Ecto neural progenitor cell (in vitro differentiated cells): ENCODE measurements at regions not wholly inside any gene's neighbourhood (a gene's known extent, or its start where the extent isn't known, plus 50 kb on each side); places are given as distances from the start of the nearest gene placed in this dataset.
"Not testable (repeated sequence)": the region's sequence is repeated elsewhere in the genome, so short reads cannot be mapped to it uniquely, and the experiment has no call there.

Experiments
- DNase-seq: peaks from one replicate; pipeline ENCODE4 v3.0.0-alpha.2; 2018; ENCODE audit warnings: low spot score

- no peak for DNase-seq
Measured at GRCh38 chr10:105643660-105644059, 1002.6 kb downstream of the SORCS3 start.

- DNase-seq: no peak
Measured at GRCh38 chr10:105634281-105634680, 993.2 kb downstream of the SORCS3 start.

GRCh38 chr10:105615715-105616365 lies 974.8 kb downstream of the SORCS3 start:
- no peak for DNase-seq

GRCh38 chr10:105611244-105611798 lies 970.2 kb downstream of the SORCS3 start:
- no peak for DNase-seq

- DNase-seq: no peak
Measured at GRCh38 chr10:105609451-105609850, 968.4 kb downstream of the SORCS3 start.

- no peak for DNase-seq
Measured at GRCh38 chr10:105605918-105606317, 964.8 kb downstream of the SORCS3 start.

- no peak for DNase-seq
Measured at GRCh38 chr10:105605104-105605503, 964.0 kb downstream of the SORCS3 start.

GRCh38 chr10:105598207-105598606 lies 957.1 kb downstream of the SORCS3 start:
- DNase-seq: no peak

GRCh38 chr10:105597312-105597711 lies 956.2 kb downstream of the SORCS3 start:
- DNase-seq: no peak

- DNase-seq: no peak
Measured at GRCh38 chr10:105596749-105597148, 955.7 kb downstream of the SORCS3 start.

GRCh38 chr10:105594296-105594695 lies 953.2 kb downstream of the SORCS3 start:
- DNase-seq: no peak

- DNase-seq: no peak
Measured at GRCh38 chr10:105592468-105592867, 951.4 kb downstream of the SORCS3 start.

GRCh38 chr10:105586451-105587098 lies 945.5 kb downstream of the SORCS3 start:
- DNase-seq: no peak

- DNase-seq: no peak
Measured at GRCh38 chr10:105585753-105586152, 944.7 kb downstream of the SORCS3 start.

- DNase-seq: no peak
Measured at GRCh38 chr10:105585171-105585570, 944.1 kb downstream of the SORCS3 start.

- DNase-seq: no peak
Measured at GRCh38 chr10:105579112-105579511, 938.0 kb downstream of the SORCS3 start.

GRCh38 chr10:105577865-105578607 lies 936.9 kb downstream of the SORCS3 start:
- DNase-seq: no peak

- DNase-seq: no peak
Measured at GRCh38 chr10:105559333-105560097, 918.4 kb downstream of the SORCS3 start.

GRCh38 chr10:105550453-105550852 lies 909.4 kb downstream of the SORCS3 start:
- DNase-seq: not testable (repeated sequence)

GRCh38 chr10:105549731-105550130 lies 908.6 kb downstream of the SORCS3 start:
- DNase-seq: no peak

GRCh38 chr10:105545101-105545500 lies 904.0 kb downstream of the SORCS3 start:
- DNase-seq: no peak

GRCh38 chr10:105540381-105540780 lies 899.3 kb downstream of the SORCS3 start:
- DNase-seq: no peak
